Stimulated activated CD4-positive, alpha-beta T cell treated with anti-CD3 and anti-CD28 coated beads, Interleukin-15, amount 100 ng/mL, for 48 hours (primary cell): ENCODE measurements at regions not wholly inside any gene's neighbourhood (a gene's known extent, or its start where the extent isn't known, plus 50 kb on each side); places are given as distances from the start of the nearest gene placed in this dataset.
"Not testable (repeated sequence)": the region's sequence is repeated elsewhere in the genome, so short reads cannot be mapped to it uniquely, and the experiment has no call there.

Experiments used
- DNase-seq, 2 donors: peaks; one replicate each; pipeline ENCODE4 v3.0.0-alpha.2; 2020; ENCODE audit warnings: low read depth in 2 of 2

GRCh38 chr4:55028196-55028595 is 97.2 kb downstream of the KDR start:
- no peak for DNase-seq

- no peak for DNase-seq
These were observed 97.8 kb downstream of the KDR start for GRCh38 chr4:55027596-55027995.

- DNase-seq = not testable (repeated sequence)
These were observed 99.9 kb downstream of the KDR start for GRCh38 chr4:55025456-55025855.

- no peak for DNase-seq
These were observed 102.4 kb downstream of the KDR start for GRCh38 chr4:55023030-55023429.

- DNase-seq = no peak
These were observed 104.2 kb downstream of the KDR start for GRCh38 chr4:55021214-55021613.

GRCh38 chr4:55020131-55020530 is 105.3 kb downstream of the KDR start:
- no peak for DNase-seq

- no peak for DNase-seq
These were observed 106.4 kb downstream of the KDR start for GRCh38 chr4:55018978-55019377.

- no peak for DNase-seq
These were observed 106.9 kb downstream of the KDR start for GRCh38 chr4:55018521-55018920.

- no peak for DNase-seq
These were observed 108.0 kb downstream of the KDR start for GRCh38 chr4:55017406-55017805.

- no peak for DNase-seq
These were observed 109.3 kb downstream of the KDR start for GRCh38 chr4:55016131-55016530.

GRCh38 chr4:55014876-55015275 is 110.5 kb downstream of the KDR start:
- DNase-seq = no peak

- no peak for DNase-seq
These were observed 111.9 kb downstream of the KDR start for GRCh38 chr4:55013431-55013955.

- no peak for DNase-seq
These were observed 112.8 kb downstream of the KDR start for GRCh38 chr4:55012363-55013230.

- DNase-seq = no peak
These were observed 113.6 kb downstream of the KDR start for GRCh38 chr4:55011761-55012160.

GRCh38 chr4:55010550-55010949 is 114.8 kb downstream of the KDR start:
- DNase-seq = no peak

- DNase-seq = no peak
These were observed 117.0 kb downstream of the KDR start for GRCh38 chr4:55008166-55009056.

GRCh38 chr4:55005910-55006309 is 119.5 kb downstream of the KDR start:
- no peak for DNase-seq

- no peak for DNase-seq
These were observed 120.6 kb downstream of the KDR start for GRCh38 chr4:55004831-55005230.

- no peak for DNase-seq
These were observed 123.0 kb downstream of the KDR start for GRCh38 chr4:55002431-55002830.

- DNase-seq = no peak
These were observed 123.9 kb downstream of the KDR start for GRCh38 chr4:55001538-55001937.

GRCh38 chr4:54999003-54999402 is 126.4 kb downstream of the KDR start:
- DNase-seq = no peak

GRCh38 chr4:54993473-54994026 is 131.8 kb downstream of the KDR start:
- DNase-seq = not testable (repeated sequence)
